ENCODE measurements at regions not wholly inside any gene's neighbourhood (a gene's known extent, or its start where the extent isn't known, plus 50 kb on each side); places are given as distances from the start of the nearest gene placed in this dataset.
A peak's percentile ranks its signal among the peaks of the same experiment; 100 is the strongest.

GRCh38 chr6:53437557-53438202 is 88.9 kb upstream of the ELOVL5 start:
- H3K27me3 ChIP-seq: no peaks in the 10 kb centered on the region
- H3K4me1 ChIP-seq (ENCODE audit: control insufficient read depth in 1 of 2, insufficient read depth in 1 of 2, low read depth in 1 of 2, low read length in 1 of 2): peaks cover under 1 to 3% of the 10 kb centered on the region in 2 experiments
- no peak overlapping the region for H3K27ac ChIP-seq
- TF ChIP-seq CTCF (IDR thresholded peaks at IDR 0.05): peak; percentile 43
- H3K36me3 ChIP-seq: no peaks in the 10 kb centered on the region
- no peak overlapping the region for H3K4me3 ChIP-seq (ENCODE audit: low read depth in 1 of 2, low read length in 1 of 2)
- H3K9me3 ChIP-seq: no peaks in the 10 kb centered on the region

- Histone ChIP-seq H3K27me3 (no peaks in the 10 kb centered on the region), H3K9me3 (no peaks in the 10 kb centered on the region), H3K36me3 (no peaks in the 10 kb centered on the region), H3K4me1 (ENCODE audit: control insufficient read depth in 1 of 2, insufficient read depth in 1 of 2, low read depth in 1 of 2, low read length in 1 of 2) (peaks cover 6 to 10% of the 10 kb centered on the region in 2 experiments), H3K4me3 (ENCODE audit: low read depth in 1 of 2, low read length in 1 of 2) (no peak overlapping the region), H3K27ac (no peak overlapping the region)
- TF ChIP-seq CTCF (IDR thresholded peaks at IDR 0.05): no peak
These were observed 88.0 kb upstream of the ELOVL5 start for GRCh38 chr6:53436526-53437303.

- Histone ChIP-seq H3K36me3 (no peaks in the 10 kb centered on the region), H3K4me1 (ENCODE audit: control insufficient read depth in 1 of 2, insufficient read depth in 1 of 2, low read depth in 1 of 2, low read length in 1 of 2) (peaks cover 9 to 13% of the 10 kb centered on the region in 2 experiments)
- TF ChIP-seq CTCF (IDR thresholded peaks at IDR 0.05): no peak
These were observed 85.2 kb upstream of the ELOVL5 start for GRCh38 chr6:53433951-53434285.

GRCh38 chr6:53433261-53433950 is 84.7 kb upstream of the ELOVL5 start:
- no peaks in the 10 kb centered on the region for H3K27me3 ChIP-seq
- no peak for TF ChIP-seq CTCF (IDR thresholded peaks at IDR 0.05)
- no peak overlapping the region for H3K4me3 ChIP-seq (ENCODE audit: low read depth in 1 of 2, low read length in 1 of 2)
- no peaks in the 10 kb centered on the region for H3K9me3 ChIP-seq
- H3K4me1 ChIP-seq (ENCODE audit: control insufficient read depth in 1 of 2, insufficient read depth in 1 of 2, low read depth in 1 of 2, low read length in 1 of 2): peaks cover 9 to 13% of the 10 kb centered on the region in 2 experiments
- no peaks in the 10 kb centered on the region for H3K36me3 ChIP-seq
- H3K27ac ChIP-seq: no peak overlapping the region

More at GRCh38 chr6:53433951-53434285, 85.2 kb upstream of the ELOVL5 start:
- H3K27me3 ChIP-seq: no peaks in the 10 kb centered on the region
- no peak overlapping the region for H3K4me3 ChIP-seq (ENCODE audit: low read depth in 1 of 2, low read length in 1 of 2)
- no peaks in the 10 kb centered on the region for H3K9me3 ChIP-seq
- no peak overlapping the region for H3K27ac ChIP-seq

GRCh38 chr6:53432318-53433161 is 83.8 kb upstream of the ELOVL5 start:
- Histone ChIP-seq H3K4me3 (ENCODE audit: low read depth in 1 of 2, low read length in 1 of 2) (no peak overlapping the region), H3K27me3 (no peaks in the 10 kb centered on the region), H3K27ac (no peak overlapping the region), H3K4me1 (ENCODE audit: control insufficient read depth in 1 of 2, insufficient read depth in 1 of 2, low read depth in 1 of 2, low read length in 1 of 2) (peaks cover 9 to 13% of the 10 kb centered on the region in 2 experiments), H3K36me3 (no peaks in the 10 kb centered on the region), H3K9me3 (no peaks in the 10 kb centered on the region)
- TF ChIP-seq CTCF (IDR thresholded peaks at IDR 0.05): no peak

All from neutrophil (primary cell).